GM12872 (cell line): ENCODE measurements at regions not wholly inside any gene's neighbourhood (a gene's known extent, or its start where the extent isn't known, plus 50 kb on each side); places are given as distances from the start of the nearest gene placed in this dataset.

ENCODE experiments used
- TF ChIP-seq, protein P1 (sequence below): IDR thresholded peaks from 3 replicates; pipeline ENCODE4 v1.5.1; 2011; ENCODE audit warnings: low read depth, mild to moderate bottlenecking, low read length, moderate library complexity; ENCODE audit not compliant: insufficient read depth

DNA sequence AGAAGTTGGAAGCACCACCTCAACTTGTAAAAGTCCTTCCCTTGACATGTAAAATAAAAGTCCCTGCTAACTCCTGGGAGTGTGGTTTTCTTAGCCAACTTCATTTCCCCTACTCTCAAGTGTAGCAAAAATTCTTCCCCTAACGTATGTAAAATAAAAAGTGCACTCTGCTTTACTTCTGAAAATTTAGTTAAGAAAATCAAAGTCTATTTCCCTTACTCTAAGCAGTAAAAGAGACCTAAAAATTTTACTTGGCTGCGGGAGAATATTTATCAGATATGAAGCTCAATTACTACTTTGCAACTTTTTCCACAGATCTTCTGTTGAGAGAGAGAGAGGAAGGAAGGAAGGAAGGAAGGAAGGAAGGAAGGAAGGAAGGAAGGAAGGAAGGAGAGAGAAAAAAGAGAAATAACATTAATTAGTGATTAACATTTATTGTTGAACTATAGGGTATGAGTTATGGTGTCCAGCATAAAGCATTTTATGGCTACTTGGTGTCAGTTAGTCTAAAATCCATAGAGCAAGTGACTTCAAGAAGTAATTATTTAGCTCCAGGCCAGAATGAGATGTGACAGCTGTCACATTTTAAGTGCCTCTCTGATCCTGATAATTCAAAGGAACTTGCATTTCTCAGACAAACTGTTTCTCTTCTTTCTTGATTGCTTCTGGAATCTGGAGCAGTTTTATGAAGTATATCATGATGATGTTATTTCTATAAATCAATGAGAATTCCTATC, 210.3 kb downstream of the TMX3 start:
- TF ChIP-seq, protein P1, sequence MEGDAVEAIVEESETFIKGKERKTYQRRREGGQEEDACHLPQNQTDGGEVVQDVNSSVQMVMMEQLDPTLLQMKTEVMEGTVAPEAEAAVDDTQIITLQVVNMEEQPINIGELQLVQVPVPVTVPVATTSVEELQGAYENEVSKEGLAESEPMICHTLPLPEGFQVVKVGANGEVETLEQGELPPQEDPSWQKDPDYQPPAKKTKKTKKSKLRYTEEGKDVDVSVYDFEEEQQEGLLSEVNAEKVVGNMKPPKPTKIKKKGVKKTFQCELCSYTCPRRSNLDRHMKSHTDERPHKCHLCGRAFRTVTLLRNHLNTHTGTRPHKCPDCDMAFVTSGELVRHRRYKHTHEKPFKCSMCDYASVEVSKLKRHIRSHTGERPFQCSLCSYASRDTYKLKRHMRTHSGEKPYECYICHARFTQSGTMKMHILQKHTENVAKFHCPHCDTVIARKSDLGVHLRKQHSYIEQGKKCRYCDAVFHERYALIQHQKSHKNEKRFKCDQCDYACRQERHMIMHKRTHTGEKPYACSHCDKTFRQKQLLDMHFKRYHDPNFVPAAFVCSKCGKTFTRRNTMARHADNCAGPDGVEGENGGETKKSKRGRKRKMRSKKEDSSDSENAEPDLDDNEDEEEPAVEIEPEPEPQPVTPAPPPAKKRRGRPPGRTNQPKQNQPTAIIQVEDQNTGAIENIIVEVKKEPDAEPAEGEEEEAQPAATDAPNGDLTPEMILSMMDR = no peak

DNA sequence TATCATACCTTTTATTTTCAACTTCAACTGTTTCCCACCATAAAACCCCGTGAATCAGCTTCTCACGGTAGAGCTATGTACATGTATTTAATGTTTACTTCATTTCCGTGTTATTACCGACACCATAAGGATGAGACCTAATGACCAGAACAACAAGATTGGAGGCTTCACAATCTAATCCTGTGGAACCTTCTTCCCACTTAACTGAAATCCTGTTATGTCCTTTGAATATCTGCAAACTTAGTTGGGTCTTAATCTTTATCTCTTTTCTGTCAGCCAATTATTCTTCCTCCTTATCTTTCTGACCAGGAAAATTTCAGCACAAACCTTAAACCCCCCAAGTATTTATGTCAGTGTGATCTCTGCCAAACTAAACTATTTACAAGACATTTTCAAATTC, 214.4 kb downstream of the TMX3 start:
- TF ChIP-seq, protein P1 = no peak

- TF ChIP-seq, protein P1 = no peak
These were observed 215.8 kb downstream of the TMX3 start for GRCh38 chr18:68499141-68499540.

DNA sequence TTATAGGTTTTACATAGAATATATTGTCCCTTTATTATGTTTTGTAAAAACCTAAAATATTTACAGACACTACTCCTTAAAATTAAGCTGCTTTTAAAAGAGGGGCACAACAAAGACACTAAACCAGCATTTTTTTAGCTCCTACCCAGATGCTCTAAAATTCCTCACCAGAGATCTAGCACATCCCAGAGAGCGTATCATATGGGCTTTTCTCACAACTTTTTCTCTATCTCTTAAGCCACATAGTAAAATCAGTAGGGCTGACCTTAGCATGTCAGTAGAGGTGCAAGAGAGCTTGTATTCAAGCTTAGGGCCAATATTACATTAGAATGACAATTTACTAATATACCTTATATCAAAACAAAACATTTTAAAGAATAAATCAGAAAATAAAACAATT, 216.3 kb downstream of the TMX3 start:
- TF ChIP-seq, protein P1 = no peak

GRCh38 chr18:68498185-68498584, 216.7 kb downstream of the TMX3 start:
- TF ChIP-seq, protein P1 = no peak

DNA sequence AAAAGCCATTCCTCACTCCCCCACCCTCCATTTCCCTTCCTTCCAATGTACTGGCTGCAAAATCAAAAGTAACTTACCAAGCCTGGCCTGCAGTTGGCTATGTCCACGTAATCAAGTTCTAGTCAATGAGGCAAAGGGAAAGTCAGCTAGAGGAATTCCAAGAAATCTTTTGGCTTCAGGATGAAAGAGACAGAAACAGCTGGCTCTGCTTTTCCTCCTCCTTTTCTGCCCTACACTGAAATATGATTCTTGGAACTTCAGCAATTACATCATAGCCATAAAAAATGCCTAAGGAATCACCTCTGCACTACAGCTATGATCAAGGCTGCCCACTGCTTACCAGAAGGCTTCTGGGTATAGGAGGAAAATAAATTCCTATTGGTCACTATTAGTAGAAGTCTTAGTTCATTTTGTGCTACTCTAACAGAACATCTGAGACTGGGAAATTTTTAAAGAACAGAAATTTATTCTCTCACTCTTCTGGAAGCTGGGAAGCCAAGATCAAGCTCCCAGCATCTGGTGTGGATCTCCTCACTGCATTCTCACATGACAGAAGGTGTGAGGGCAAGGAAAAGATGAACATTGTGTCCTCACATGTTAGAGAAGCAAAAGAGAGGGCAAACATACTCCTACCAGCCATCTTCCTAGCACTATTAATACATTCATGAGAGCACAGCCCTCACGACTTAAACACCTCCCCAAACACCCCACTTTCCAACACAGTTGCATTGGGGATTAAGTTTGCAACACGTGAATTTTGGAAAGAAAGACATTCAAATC, 219.9 kb downstream of the TMX3 start:
- TF ChIP-seq, protein P1 = no peak

DNA sequence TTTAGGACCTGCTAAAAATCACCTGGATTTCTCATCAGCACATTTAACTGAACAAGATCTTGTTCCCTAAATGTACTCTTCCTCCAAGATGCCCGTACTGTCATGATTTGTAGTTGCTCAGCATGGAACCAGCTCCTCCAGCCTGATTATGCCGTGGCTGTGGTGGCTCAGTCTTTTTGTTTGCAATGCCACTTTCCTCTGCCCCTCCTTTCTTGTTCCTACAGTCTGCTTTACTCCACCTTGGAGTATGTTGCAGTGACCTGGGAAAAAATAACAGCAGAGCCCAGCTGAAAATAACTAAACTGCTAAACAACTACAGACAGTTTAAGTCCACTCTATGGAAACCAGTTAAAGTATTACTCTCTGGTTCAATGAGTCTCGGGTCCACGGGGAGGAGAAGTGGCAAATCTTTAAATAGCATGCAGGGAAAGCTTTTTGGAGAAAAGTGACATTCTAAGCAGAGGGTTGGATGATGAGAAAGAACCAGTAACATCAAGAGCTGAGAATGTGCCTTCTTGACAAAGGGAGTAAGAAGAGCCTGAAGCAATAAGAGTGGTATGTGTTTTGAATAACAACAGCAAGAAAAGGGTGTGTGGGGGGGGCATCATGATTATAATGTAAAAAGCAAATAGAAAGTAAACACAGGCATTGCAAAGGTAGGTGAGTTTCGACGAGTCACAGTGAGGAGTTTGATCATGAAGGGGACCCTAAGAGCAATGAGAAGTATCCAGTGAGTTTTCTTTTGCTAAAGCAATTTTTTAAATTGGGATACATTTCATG, 225.7 kb downstream of the TMX3 start:
- TF ChIP-seq, protein P1 = no peak
